ENCODE measurements at regions not wholly inside any gene's neighbourhood (a gene's known extent, or its start where the extent isn't known, plus 50 kb on each side); places are given as distances from the start of the nearest gene placed in this dataset.

GRCh38 chr1:95954585-95954984 is 720.6 kb downstream of the RWDD3 start:
- no peaks in the 10 kb centered on the region for H3K9me3 ChIP-seq (ENCODE audit: insufficient read depth, low read depth)
- no peaks in the 10 kb centered on the region for H3K79me2 ChIP-seq (ENCODE audit: low read depth)
- no peaks in the 10 kb centered on the region for H3K36me3 ChIP-seq (ENCODE audit: low read depth)
- no peaks in the 10 kb centered on the region for H3K27me3 ChIP-seq (ENCODE audit: insufficient read depth, low read depth)
- H2AFZ ChIP-seq = no peak overlapping the region
- no peak overlapping the region for H3K4me2 ChIP-seq
- no TSS peak for BruUV-seq (replicated peaks)
- ChIA-PET POLR2A (ENCODE audit: unreplicated experiment) (no interaction called here), CTCF (no interaction called here)
- H3F3A ChIP-seq (ENCODE audit: insufficient read depth, low read depth) = no peaks in the 10 kb centered on the region
- H3K4me1 ChIP-seq (replicated peaks; ENCODE audit: insufficient read depth) = no peaks in the 10 kb centered on the region
- intact Hi-C loops (cut with micrococcal nuclease; ENCODE audit: unreplicated experiment) = no loop called here
- no peaks in the 10 kb centered on the region for H4K20me1 ChIP-seq (ENCODE audit: insufficient read depth)
- no peak overlapping the region for H3K27ac ChIP-seq
- TF ChIP-seq EZH2 (IDR thresholded peaks at IDR 0.05; ENCODE audit: low read depth) = no peak
- TF ChIP-seq, protein P1, sequence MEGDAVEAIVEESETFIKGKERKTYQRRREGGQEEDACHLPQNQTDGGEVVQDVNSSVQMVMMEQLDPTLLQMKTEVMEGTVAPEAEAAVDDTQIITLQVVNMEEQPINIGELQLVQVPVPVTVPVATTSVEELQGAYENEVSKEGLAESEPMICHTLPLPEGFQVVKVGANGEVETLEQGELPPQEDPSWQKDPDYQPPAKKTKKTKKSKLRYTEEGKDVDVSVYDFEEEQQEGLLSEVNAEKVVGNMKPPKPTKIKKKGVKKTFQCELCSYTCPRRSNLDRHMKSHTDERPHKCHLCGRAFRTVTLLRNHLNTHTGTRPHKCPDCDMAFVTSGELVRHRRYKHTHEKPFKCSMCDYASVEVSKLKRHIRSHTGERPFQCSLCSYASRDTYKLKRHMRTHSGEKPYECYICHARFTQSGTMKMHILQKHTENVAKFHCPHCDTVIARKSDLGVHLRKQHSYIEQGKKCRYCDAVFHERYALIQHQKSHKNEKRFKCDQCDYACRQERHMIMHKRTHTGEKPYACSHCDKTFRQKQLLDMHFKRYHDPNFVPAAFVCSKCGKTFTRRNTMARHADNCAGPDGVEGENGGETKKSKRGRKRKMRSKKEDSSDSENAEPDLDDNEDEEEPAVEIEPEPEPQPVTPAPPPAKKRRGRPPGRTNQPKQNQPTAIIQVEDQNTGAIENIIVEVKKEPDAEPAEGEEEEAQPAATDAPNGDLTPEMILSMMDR (conservative IDR thresholded peaks at IDR 0.05) = no peak
- no peak for DNase-seq
- no peaks in the 10 kb centered on the region for H3K9me2 ChIP-seq (ENCODE audit: insufficient read depth)
- no peak overlapping the region for H3K4me3 ChIP-seq

DNA sequence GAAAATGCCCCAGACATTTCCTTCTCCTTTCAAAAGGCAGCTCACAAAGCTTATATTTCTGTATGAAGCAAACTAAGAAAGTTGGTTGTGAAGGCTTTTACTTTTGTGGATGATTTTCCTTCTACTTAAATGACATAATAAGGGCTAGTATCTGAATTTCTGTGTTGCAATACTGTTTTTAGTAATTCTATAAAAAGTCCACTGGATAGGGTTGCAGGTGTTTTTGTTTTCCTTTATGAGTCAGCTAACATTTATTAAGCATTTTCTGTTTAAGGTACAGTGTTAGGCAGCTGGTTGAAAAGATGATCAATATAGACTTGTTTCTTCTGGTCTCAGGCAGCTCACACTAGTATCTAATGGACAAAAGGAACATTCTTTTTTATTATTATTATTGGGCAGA is 722.2 kb downstream of the RWDD3 start:
- no peak overlapping the region for H3K4me2 ChIP-seq
- TF ChIP-seq EZH2 (IDR thresholded peaks at IDR 0.05; ENCODE audit: low read depth) = no peak
- TF ChIP-seq, protein P1 (conservative IDR thresholded peaks at IDR 0.05) = no peak
- intact Hi-C loops (cut with micrococcal nuclease; ENCODE audit: unreplicated experiment) = no loop called here
- H3F3A ChIP-seq (ENCODE audit: insufficient read depth, low read depth) = no peaks in the 10 kb centered on the region
- no peaks in the 10 kb centered on the region for H3K9me3 ChIP-seq (ENCODE audit: insufficient read depth, low read depth)
- H3K4me1 ChIP-seq (replicated peaks; ENCODE audit: insufficient read depth) = no peaks in the 10 kb centered on the region
- no peaks in the 10 kb centered on the region for H3K79me2 ChIP-seq (ENCODE audit: low read depth)
- H2AFZ ChIP-seq = no peak overlapping the region
- DNase-seq = no peak
- no peaks in the 10 kb centered on the region for H3K27me3 ChIP-seq (ENCODE audit: insufficient read depth, low read depth)
- no peaks in the 10 kb centered on the region for H3K36me3 ChIP-seq (ENCODE audit: low read depth)
- no peaks in the 10 kb centered on the region for H3K9me2 ChIP-seq (ENCODE audit: insufficient read depth)
- H3K4me3 ChIP-seq = no peak overlapping the region
- no peak overlapping the region for H3K27ac ChIP-seq
- ChIA-PET CTCF (no interaction called here), POLR2A (ENCODE audit: unreplicated experiment) (no interaction called here)
- BruUV-seq (replicated peaks) = no TSS peak
- H4K20me1 ChIP-seq (ENCODE audit: insufficient read depth) = no peaks in the 10 kb centered on the region

DNA sequence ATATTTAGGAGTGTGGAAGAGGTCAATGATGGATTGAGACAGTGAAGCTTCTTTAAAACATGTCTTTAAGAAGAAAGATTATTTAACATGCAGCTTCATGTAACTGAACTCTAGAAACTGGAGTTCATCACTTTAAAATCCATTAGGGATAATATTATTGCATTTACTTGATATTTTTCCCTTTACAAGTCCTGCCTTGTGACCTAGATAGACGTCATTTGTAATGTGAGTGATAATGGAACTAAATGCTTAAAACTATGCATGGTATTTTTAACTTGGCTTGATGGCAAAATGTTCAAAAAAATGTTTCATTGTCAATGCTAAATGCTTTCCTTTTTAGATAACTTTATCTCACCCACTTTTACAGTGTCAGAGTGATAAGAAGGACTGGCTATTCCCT is 723.7 kb downstream of the RWDD3 start:
- Histone ChIP-seq H3K4me2 (no peak overlapping the region), H3F3A (ENCODE audit: insufficient read depth, low read depth) (no peaks in the 10 kb centered on the region), H3K9me2 (ENCODE audit: insufficient read depth) (no peaks in the 10 kb centered on the region), H3K79me2 (ENCODE audit: low read depth) (no peaks in the 10 kb centered on the region), H3K4me3 (no peak overlapping the region), H3K27me3 (ENCODE audit: insufficient read depth, low read depth) (no peaks in the 10 kb centered on the region), H3K36me3 (ENCODE audit: low read depth) (no peaks in the 10 kb centered on the region), H3K9me3 (ENCODE audit: insufficient read depth, low read depth) (no peaks in the 10 kb centered on the region), H4K20me1 (ENCODE audit: insufficient read depth) (no peaks in the 10 kb centered on the region), H3K27ac (no peak overlapping the region), H3K4me1 (replicated peaks; ENCODE audit: insufficient read depth) (no peaks in the 10 kb centered on the region), H2AFZ (no peak overlapping the region)
- POLR2A ChIA-PET (ENCODE audit: unreplicated experiment) = no interaction called here
- CTCF ChIA-PET = no interaction called here
- intact Hi-C loops (cut with micrococcal nuclease; ENCODE audit: unreplicated experiment) = no loop called here
- BruUV-seq (replicated peaks) = no TSS peak
- DNase-seq = no peak
- TF ChIP-seq, protein P1 (conservative IDR thresholded peaks at IDR 0.05) = no peak
- TF ChIP-seq EZH2 (IDR thresholded peaks at IDR 0.05; ENCODE audit: low read depth) = no peak

All from PC-9 (cell line).